Liver (tissue), 8 donors: ENCODE measurements at regions not wholly inside any gene's neighbourhood (a gene's known extent, or its start where the extent isn't known, plus 50 kb on each side); places are given as distances from the start of the nearest gene placed in this dataset.

Experiments
- DNase-seq: peaks from one replicate; pipeline ENCODE4 v3.0.0-alpha.2; 2017; ENCODE audit warnings: low spot score
- H3K27ac ChIP-seq, 2 donors: one replicate each; pipeline ENCODE4 v1.7.0; 2013; ENCODE audit warnings: inconsistent platforms in 2 of 2, low read length in 2 of 2, control low read depth in 1 of 2, low read depth in 1 of 2, mild to moderate bottlenecking in 1 of 2
- H3K27me3 ChIP-seq, 4 donors: one replicate each; pipeline versions ENCODE4 v1.6.1 to v1.7.0; 2013; ENCODE audit warnings: low read length in 3 of 4, inconsistent platforms in 1 of 4, mild to moderate bottlenecking in 1 of 4, moderate library complexity in 1 of 4; ENCODE audit not compliant: control insufficient read depth in 4 of 4, insufficient read depth in 4 of 4
- H3K36me3 ChIP-seq, 4 donors: one replicate each; pipeline versions ENCODE4 v1.6.1 to v1.7.0; 2013; ENCODE audit warnings: low read length in 3 of 4, mild to moderate bottlenecking in 3 of 4, low read depth in 1 of 4, moderate library complexity in 1 of 4; ENCODE audit not compliant: control insufficient read depth in 4 of 4, insufficient read depth in 3 of 4
- H3K4me1 ChIP-seq, 4 donors: one replicate each; pipeline versions ENCODE4 v1.6.1 to v1.7.0; 2013; ENCODE audit warnings: low read length in 3 of 4, mild to moderate bottlenecking in 3 of 4, moderate library complexity in 1 of 4; ENCODE audit not compliant: control insufficient read depth in 4 of 4, insufficient read depth in 4 of 4
- H3K4me3 ChIP-seq, 3 donors: one replicate each; pipeline versions ENCODE4 v1.6.1 to v1.7.0; 2013; ENCODE audit warnings: low read length in 3 of 3, control low read depth in 1 of 3, low read depth in 1 of 3, mild to moderate bottlenecking in 1 of 3
- H3K9ac ChIP-seq, 2 donors: one replicate each; pipeline ENCODE4 v1.7.0; 2013; ENCODE audit warnings: low read length in 2 of 2, mild to moderate bottlenecking in 2 of 2, moderate library complexity in 2 of 2, control low read depth in 1 of 2, low read depth in 1 of 2
- H3K9me3 ChIP-seq, 4 donors: one replicate each; pipeline versions ENCODE4 v1.6.1 to v1.7.0; 2013; ENCODE audit warnings: low read length in 3 of 4; ENCODE audit not compliant: control insufficient read depth in 4 of 4
- GABPA ChIP-seq, 2 donors: IDR thresholded peaks in 1 of 2; conservative IDR thresholded peaks in 1 of 2; 2 replicates each; pipeline ENCODE4 v1.6.1; 2016; ENCODE audit warnings: antibody characterized with exemption in 2 of 2, mild to moderate bottlenecking in 1 of 2, moderate library complexity in 1 of 2
- HNF4G ChIP-seq: IDR thresholded peaks from 2 replicates; pipeline ENCODE4 v1.6.1; 2016; ENCODE audit warnings: antibody characterized with exemption
- NR2F2 ChIP-seq: IDR thresholded peaks from 2 replicates; pipeline ENCODE4 v1.6.1; 2016; ENCODE audit warnings: antibody characterized with exemption
- RXRA ChIP-seq, 2 donors: IDR thresholded peaks; 2 replicates each; pipeline ENCODE4 v1.6.1; 2017 to 2018; ENCODE audit warnings: antibody characterized with exemption in 2 of 2, mild to moderate bottlenecking in 1 of 2
- SP1 ChIP-seq: IDR thresholded peaks from 2 replicates; pipeline ENCODE4 v1.6.1; 2018; ENCODE audit warnings: antibody characterized with exemption, mild to moderate bottlenecking
- YY1 ChIP-seq: IDR thresholded peaks from 2 replicates; pipeline ENCODE4 v1.6.1; 2016; ENCODE audit warnings: antibody characterized with exemption, mild to moderate bottlenecking
- WGBS: extraction: QIAGEN DNeasy Blood & Tissue Kit; methylation state at CpG from one replicate; pipeline ENCODE4 v1.1.7; 2013; 5-methylcytosine and 5-hydroxymethylcytosine counted together
- TF ChIP-seq, protein P1 (sequence below): IDR thresholded peaks from 2 replicates; pipeline ENCODE4 v1.6.1; 2016; ENCODE audit warnings: antibody characterized with exemption, mild to moderate bottlenecking
- TF ChIP-seq, protein P2 (sequence below): IDR thresholded peaks from 2 replicates; pipeline ENCODE4 v1.6.1; 2016; ENCODE audit warnings: antibody characterized with exemption
- TF ChIP-seq, protein P3 (sequence below): IDR thresholded peaks from 2 replicates; pipeline ENCODE4 v1.6.1; 2016; ENCODE audit warnings: antibody characterized with exemption
- TF ChIP-seq, protein P4 (sequence below): IDR thresholded peaks from 2 replicates; pipeline ENCODE4 v1.6.1; 2016; ENCODE audit warnings: antibody characterized with exemption
- TF ChIP-seq, protein P5 (sequence below): fragments of 150-350 bp; IDR thresholded peaks from 2 replicates; pipeline ENCODE4 v1.5.1; 2017; ENCODE audit warnings: improper control_type of control experiment, low read depth, low read length; ENCODE audit not compliant: missing input control
- donor health status: healthy.
- donor health status: healthy.
- donor health status: healthy.
- donor health status: healthy.
- donor health status: healthy.

DNA sequence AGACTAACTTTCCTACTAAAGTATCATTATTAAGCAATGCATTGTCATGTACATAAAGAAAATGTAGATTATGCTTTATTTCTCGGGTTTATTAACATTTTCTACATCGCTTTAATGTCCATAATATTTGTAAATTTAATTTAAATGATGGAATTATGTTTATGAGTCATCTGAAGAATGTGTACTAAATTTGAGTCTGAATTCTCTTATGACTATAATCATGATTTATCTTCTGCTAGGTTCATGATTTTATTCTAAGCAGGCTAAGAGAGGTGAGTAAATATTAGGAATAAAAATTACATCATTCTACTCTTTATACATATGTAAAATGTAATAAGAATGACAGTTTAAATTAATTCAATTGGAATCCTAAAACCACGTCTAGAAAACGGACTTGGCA lies 206.3 kb upstream of the NOL4 start (continued):
- TF ChIP-seq, protein P1, sequence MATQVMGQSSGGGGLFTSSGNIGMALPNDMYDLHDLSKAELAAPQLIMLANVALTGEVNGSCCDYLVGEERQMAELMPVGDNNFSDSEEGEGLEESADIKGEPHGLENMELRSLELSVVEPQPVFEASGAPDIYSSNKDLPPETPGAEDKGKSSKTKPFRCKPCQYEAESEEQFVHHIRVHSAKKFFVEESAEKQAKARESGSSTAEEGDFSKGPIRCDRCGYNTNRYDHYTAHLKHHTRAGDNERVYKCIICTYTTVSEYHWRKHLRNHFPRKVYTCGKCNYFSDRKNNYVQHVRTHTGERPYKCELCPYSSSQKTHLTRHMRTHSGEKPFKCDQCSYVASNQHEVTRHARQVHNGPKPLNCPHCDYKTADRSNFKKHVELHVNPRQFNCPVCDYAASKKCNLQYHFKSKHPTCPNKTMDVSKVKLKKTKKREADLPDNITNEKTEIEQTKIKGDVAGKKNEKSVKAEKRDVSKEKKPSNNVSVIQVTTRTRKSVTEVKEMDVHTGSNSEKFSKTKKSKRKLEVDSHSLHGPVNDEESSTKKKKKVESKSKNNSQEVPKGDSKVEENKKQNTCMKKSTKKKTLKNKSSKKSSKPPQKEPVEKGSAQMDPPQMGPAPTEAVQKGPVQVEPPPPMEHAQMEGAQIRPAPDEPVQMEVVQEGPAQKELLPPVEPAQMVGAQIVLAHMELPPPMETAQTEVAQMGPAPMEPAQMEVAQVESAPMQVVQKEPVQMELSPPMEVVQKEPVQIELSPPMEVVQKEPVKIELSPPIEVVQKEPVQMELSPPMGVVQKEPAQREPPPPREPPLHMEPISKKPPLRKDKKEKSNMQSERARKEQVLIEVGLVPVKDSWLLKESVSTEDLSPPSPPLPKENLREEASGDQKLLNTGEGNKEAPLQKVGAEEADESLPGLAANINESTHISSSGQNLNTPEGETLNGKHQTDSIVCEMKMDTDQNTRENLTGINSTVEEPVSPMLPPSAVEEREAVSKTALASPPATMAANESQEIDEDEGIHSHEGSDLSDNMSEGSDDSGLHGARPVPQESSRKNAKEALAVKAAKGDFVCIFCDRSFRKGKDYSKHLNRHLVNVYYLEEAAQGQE: no peak

DNA sequence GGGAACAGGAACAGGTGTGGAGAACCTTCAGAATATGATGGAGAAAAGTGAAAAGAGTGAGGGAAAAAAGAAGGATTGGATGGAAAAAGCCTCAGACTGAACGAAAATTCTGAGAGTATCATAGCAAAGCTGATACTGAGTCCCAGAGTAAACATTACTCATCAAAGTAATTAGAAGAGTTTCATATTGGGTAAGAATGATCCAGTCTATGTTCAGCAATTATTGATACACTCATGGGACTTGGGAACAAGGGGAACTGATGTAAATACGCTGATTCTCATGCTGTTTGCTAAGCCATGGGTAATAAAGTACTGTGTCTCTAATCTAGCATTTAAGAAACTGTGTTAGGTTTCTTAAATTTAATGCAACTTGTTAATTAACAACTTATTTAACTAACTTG lies 219.9 kb upstream of the NOL4 start:
- WGBS: 70% methylated on average over 2 of the region's 2 CpGs
- TF ChIP-seq SP1 (no peak), NR2F2 (no peak), RXRA (IDR thresholded peaks at IDR 0.05) (no peak), YY1 (no peak), HNF4G (no peak), GABPA (IDR thresholded peaks at IDR 0.05 in 1 of 2, conservative IDR thresholded peaks at IDR 0.05 in 1 of 2) (no peak)
- TF ChIP-seq, protein P2, sequence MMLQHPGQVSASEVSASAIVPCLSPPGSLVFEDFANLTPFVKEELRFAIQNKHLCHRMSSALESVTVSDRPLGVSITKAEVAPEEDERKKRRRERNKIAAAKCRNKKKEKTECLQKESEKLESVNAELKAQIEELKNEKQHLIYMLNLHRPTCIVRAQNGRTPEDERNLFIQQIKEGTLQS: no peak
- TF ChIP-seq, protein P3, sequence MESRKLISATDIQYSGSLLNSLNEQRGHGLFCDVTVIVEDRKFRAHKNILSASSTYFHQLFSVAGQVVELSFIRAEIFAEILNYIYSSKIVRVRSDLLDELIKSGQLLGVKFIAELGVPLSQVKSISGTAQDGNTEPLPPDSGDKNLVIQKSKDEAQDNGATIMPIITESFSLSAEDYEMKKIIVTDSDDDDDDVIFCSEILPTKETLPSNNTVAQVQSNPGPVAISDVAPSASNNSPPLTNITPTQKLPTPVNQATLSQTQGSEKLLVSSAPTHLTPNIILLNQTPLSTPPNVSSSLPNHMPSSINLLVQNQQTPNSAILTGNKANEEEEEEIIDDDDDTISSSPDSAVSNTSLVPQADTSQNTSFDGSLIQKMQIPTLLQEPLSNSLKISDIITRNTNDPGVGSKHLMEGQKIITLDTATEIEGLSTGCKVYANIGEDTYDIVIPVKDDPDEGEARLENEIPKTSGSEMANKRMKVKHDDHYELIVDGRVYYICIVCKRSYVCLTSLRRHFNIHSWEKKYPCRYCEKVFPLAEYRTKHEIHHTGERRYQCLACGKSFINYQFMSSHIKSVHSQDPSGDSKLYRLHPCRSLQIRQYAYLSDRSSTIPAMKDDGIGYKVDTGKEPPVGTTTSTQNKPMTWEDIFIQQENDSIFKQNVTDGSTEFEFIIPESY: no peak
- TF ChIP-seq, protein P4, sequence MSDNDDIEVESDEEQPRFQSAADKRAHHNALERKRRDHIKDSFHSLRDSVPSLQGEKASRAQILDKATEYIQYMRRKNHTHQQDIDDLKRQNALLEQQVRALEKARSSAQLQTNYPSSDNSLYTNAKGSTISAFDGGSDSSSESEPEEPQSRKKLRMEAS: no peak
- TF ChIP-seq, protein P1: no peak
- TF ChIP-seq, protein P5, sequence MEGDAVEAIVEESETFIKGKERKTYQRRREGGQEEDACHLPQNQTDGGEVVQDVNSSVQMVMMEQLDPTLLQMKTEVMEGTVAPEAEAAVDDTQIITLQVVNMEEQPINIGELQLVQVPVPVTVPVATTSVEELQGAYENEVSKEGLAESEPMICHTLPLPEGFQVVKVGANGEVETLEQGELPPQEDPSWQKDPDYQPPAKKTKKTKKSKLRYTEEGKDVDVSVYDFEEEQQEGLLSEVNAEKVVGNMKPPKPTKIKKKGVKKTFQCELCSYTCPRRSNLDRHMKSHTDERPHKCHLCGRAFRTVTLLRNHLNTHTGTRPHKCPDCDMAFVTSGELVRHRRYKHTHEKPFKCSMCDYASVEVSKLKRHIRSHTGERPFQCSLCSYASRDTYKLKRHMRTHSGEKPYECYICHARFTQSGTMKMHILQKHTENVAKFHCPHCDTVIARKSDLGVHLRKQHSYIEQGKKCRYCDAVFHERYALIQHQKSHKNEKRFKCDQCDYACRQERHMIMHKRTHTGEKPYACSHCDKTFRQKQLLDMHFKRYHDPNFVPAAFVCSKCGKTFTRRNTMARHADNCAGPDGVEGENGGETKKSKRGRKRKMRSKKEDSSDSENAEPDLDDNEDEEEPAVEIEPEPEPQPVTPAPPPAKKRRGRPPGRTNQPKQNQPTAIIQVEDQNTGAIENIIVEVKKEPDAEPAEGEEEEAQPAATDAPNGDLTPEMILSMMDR: no peak
- H3K27ac ChIP-seq: no peak overlapping the region
- no peaks in the 10 kb centered on the region for H3K4me1 ChIP-seq
- no peaks in the 10 kb centered on the region for H3K27me3 ChIP-seq
- no peaks in the 10 kb centered on the region for H3K36me3 ChIP-seq
- no peak for DNase-seq
- no peak overlapping the region for H3K9ac ChIP-seq
- peaks cover 0 to 5% (median under 1%) of the 10 kb centered on the region in 4 donors for H3K9me3 ChIP-seq
- no peak overlapping the region for H3K4me3 ChIP-seq
